GM19035 (cell line): ENCODE measurements at regions not wholly inside any gene's neighbourhood (a gene's known extent, or its start where the extent isn't known, plus 50 kb on each side); places are given as distances from the start of the nearest gene placed in this dataset.

Source experiments
- ATAC-seq: cut with Tn5 transposase; IDR thresholded peaks from one replicate; pipeline ENCODE4 v1.9.1; 2021; ENCODE audit not compliant: unreplicated experiment

- ATAC-seq = no peak
Measured at GRCh38 chr2:122590524-122590923, 835.1 kb downstream of the TSN start.

DNA sequence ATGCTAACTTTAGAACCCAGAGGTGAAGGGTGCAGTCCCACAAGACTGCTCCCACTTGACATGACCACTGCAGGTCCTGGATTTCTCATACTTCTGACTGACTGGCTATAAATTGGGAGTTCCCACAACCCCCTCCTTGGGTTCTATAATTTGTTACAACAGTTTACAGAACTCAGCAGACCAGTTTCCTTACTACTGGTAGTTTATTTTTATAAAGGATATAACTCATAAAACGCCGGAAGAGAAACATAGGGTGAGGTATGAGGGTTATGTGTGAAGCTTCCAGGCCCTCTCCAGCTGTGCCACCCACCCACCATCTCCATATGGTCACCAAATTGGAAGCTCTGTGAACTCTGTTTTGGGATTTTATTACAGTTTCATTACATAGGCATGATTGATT is 839.6 kb downstream of the TSN start:
- no peak for ATAC-seq

DNA sequence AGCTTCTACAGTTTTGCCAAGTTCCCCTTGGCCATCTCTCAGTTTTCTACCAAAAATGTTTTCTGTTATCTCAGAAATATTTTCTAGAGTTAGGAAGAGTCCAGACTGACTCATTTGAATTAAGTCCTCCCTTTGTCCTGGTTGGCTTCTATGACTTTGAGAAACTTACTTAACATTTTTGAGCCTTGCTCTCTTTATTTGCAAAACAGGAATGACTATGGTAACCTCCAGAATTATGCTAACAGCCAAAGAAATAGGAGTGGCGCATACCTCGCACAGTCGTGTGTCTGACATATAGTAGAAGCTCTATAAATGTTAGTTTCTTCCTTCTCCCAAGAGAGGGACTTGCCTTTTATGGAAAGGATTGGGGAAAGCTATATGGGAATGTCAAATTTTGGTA is 841.1 kb downstream of the TSN start:
- no peak for ATAC-seq

DNA sequence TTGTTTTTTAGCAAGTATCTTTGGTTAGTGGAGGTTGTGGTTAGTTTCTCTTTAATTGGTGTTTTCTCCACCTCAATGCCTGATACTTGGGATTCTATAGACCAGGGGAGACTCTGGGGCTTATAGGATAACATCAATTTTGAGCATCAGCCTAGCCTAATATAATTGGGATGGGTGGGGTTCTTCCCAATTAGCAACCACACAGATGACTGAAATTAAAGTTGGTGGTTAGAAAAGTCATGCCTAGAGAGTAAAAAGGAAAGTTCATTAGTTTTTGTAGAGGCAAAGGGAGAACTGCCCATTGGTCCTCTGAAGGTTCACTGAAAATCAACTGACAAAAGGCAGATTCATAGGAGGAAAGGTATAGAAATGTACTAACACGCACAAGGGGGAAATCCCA is 843.3 kb downstream of the TSN start:
- no peak for ATAC-seq

DNA sequence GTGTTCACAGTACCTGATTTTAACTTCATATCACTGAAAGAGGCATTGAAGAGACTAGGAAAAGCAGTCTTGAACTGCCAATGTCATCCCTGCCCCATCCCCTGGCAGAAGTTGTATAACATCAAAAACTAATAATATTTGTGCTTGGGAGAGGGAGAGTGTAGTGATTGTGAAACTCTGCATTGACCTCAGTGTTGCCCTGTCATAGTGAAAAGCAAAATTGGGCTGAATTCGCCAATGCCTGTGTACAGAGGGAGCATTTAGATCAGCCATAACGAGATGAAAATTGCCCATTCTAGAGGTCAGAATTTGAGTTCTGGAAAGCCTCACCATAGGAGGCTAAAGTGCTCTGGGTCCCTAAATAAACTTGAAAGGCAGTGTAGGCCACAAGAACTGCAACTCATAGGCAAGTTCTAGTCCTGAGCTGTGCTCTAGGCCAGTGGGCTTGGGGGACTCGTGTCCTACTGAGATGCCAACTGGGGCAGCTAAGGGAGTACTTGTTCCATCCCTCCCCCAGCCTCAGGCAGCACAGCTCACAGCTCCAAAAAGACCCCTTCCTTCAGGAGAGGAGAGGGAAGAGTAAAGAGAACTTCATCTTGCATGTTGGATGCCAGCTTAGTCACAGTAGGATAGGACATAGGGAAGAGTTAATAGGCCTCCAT is 855.6 kb downstream of the TSN start:
- ATAC-seq = no peak

DNA sequence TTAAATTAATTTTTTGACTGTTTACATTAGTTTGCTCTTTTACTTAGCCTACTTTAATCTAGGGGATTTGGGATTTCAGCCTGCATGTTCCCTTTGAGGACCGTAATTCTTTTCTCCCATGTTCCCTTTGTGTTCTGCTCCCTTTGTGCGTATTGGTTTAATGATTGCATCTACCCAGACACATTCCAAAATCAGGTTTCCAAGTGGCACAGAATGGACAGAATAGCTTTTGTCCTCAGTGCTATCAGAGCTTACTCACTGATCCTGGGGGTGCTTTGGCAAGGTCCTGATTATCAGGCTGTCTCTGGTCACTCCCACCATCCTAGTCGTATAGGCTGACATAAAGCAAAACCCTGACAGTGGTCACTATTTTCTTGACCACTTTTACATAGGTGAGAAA is 867.5 kb downstream of the TSN start:
- ATAC-seq = no peak

- no peak for ATAC-seq
Measured at GRCh38 chr2:122627388-122627787, 871.9 kb downstream of the TSN start.

DNA sequence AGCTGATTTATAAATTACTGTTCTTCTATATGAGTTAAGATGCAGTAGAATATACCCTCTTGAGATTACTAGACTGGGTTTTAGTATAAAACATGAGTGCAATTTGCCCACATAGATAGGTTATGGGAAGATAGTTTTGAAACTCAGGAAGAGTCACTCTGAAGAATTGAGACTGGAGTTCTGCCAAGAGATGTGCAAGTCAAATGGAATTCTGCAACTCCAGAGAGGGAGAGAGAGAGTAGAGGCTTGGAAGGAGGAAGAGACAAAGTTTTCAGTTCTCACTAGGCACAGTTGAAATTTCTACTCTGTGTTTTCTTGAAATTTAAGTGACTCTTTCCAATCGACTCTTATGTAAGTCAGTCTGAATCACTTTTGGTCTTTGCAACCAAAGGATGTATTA is 878.8 kb downstream of the TSN start:
- ATAC-seq = no peak

DNA sequence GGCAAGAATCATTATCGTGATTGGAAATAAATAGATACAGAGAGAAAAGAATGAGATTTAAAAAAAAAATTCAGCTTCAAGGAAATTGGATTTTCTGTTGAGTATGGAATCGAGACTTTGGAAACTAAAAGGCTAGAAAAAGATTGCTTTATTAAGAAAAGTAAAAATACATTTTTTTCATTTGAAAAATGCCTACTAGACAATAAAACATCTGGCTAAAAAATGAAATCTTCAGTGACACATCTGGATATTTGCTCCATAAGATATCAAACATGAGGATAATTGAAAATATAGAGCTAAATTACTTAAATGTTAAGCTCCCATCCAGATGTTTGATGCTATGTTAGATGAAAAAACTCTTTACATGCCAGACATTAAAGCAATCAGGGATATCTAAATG is 879.5 kb downstream of the TSN start:
- ATAC-seq = no peak

- no peak for ATAC-seq
Measured at GRCh38 chr2:122635686-122636085, 880.2 kb downstream of the TSN start.

DNA sequence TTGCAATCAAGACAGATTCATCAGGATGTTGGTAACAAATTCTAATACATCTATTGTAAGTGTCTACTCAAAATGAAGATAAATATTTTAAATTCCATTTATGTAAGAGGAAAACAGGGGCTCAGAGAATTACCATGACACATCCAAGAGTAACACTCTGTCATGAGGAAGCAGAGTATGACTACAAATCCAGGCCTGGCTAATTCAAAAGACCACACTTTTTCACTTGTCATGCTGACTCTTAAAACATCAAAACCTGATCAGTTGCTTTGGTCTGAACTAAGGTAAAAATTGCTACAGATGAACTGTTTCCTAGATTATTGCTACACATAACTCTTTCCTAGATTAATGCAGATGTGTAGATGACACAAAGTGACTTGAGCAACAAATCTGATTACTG is 880.6 kb downstream of the TSN start:
- no peak for ATAC-seq

DNA sequence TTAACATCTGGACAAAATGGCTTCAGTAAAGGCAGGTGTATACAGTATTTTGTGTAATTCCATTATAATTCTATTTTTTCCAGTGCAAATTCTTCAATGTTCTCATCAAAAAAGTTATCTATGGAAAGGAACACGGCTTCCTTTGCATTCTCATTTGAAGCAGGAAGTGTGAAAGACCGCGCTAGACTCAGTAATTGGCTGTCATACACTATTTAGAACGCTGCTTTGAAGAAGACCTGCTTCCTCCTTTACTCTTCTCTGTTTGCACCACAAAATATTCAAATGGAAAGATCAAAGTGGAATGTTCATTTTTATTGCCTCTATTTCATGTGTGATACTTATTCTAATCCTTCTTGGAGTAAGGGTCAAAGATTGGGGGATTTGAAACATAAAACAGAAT is 883.7 kb downstream of the TSN start:
- no peak for ATAC-seq

- no peak for ATAC-seq
Measured at GRCh38 chr2:122639711-122640110, 884.3 kb downstream of the TSN start.

DNA sequence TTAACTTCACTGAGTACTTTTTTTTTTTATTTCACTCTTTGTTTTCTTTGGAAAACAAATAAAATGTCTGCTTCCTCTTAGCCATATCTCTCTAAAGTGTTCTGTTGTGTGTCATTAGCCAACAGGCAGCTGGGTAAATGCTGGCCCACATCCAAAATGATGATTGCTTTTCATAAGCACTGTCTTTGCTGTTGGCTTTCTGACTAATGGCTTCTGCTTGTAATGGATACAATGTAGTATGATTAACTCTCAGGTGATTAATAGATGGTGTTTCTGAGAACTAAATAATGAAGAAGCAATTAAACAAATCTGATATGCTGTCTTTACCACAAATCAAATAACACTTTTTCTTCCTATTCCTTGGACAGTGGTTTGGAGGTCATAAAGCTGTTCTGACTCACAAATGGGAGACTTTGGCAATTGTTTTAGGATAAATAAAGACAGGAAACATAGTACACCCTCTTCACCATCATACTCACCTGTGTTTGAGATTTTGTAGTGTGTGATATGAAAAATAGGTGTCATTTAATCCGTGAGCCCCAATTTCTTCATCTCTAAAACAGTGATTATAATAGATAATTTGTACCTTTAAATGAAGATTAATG is 888.4 kb downstream of the TSN start:
- no peak for ATAC-seq

DNA sequence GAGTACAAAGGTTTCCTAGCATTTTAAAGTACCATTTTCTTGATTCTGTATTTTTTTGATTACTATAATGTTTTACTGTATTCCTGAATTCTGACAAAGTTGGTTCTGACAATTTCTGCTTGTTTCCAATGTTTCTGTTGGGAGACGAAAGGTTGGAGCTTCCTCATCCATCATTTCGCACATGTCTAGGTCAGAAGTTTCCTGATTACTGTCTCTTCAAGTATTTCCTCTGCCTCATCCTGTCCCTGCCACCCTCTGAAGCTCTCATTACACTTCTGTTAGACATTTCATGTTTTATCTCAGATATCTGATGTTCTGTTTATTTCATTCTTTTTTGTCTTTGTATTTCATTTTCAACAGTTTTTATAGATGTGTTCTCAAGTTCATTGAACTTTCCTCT is 895.8 kb downstream of the TSN start:
- no peak for ATAC-seq

GRCh38 chr2:122651780-122652179 is 896.3 kb downstream of the TSN start:
- ATAC-seq = no peak

- no peak for ATAC-seq
Measured at GRCh38 chr2:122652670-122653069, 897.2 kb downstream of the TSN start.

- ATAC-seq = no peak
Measured at GRCh38 chr2:122656403-122656802, 901.0 kb downstream of the TSN start.

- ATAC-seq = no peak
Measured at GRCh38 chr2:122660786-122661634, 905.6 kb downstream of the TSN start.

DNA sequence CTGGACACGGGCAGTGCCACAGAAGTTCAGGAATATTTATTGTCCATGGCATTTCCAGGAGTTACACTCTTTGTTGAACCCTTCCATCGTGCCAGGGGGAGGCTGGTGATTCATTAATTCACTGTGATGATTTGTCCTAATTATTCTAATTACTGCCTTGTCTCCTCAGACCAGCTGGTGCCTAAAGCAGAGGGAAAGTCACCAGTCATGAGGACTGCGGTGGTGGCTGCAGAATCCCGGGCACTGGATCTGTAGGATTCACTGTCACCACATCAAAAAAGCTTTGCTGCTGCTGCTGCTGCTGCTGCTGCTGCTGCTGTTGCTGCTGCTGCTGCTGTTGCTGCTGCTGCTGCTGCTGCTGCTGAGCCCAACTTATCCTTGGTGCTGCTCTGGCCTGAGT is 908.2 kb downstream of the TSN start:
- ATAC-seq = no peak

- ATAC-seq = no peak
Measured at GRCh38 chr2:122669627-122670026, 914.2 kb downstream of the TSN start.

GRCh38 chr2:122670897-122671296 is 915.4 kb downstream of the TSN start:
- no peak for ATAC-seq
